ENCODE measurements at regions not wholly inside any gene's neighbourhood (a gene's known extent, or its start where the extent isn't known, plus 50 kb on each side); places are given as distances from the start of the nearest gene placed in this dataset.

GRCh38 chr6:14210077-14210476, 92.5 kb downstream of the CD83 start:
- Histone ChIP-seq H3K36me3 (no peaks in the 10 kb centered on the region), H3K4me3 (peak overlapping the region; percentile 89), H3K9me3 (replicated peaks) (no peaks in the 10 kb centered on the region), H3K27ac (replicated peaks) (peak overlapping the region; percentile 91), H3K27me3 (ENCODE audit: low read depth) (no peaks in the 10 kb centered on the region), H3K4me1 (peaks cover 20% of the 10 kb centered on the region)
- no peak for TF ChIP-seq CTCF (IDR thresholded peaks at IDR 0.05; ENCODE audit: borderline replicate concordance)
- intact Hi-C loops (cut with micrococcal nuclease): no loop called here
- no peak for DNase-seq

GRCh38 chr6:14210663-14211561, 93.3 kb downstream of the CD83 start:
- Histone ChIP-seq H3K4me1 (peaks cover 20% of the 10 kb centered on the region), H3K27ac (replicated peaks) (peak overlapping the region; percentile 91), H3K27me3 (ENCODE audit: low read depth) (no peaks in the 10 kb centered on the region), H3K9me3 (replicated peaks) (no peaks in the 10 kb centered on the region), H3K36me3 (no peaks in the 10 kb centered on the region), H3K4me3 (peak overlapping the region; percentile 89)
- DNase-seq: peak; percentile 93
- peak; percentile 80 for TF ChIP-seq CTCF (IDR thresholded peaks at IDR 0.05; ENCODE audit: borderline replicate concordance)
- intact Hi-C loops (cut with micrococcal nuclease): no loop called here

GRCh38 chr6:14211562-14211942, 94.0 kb downstream of the CD83 start:
- intact Hi-C loops (cut with micrococcal nuclease): no loop called here
- no peak for TF ChIP-seq CTCF (IDR thresholded peaks at IDR 0.05; ENCODE audit: borderline replicate concordance)
- peak; percentile 60 for DNase-seq
- Histone ChIP-seq H3K4me3 (peak overlapping the region; percentile 89), H3K9me3 (replicated peaks) (no peaks in the 10 kb centered on the region), H3K36me3 (no peaks in the 10 kb centered on the region), H3K4me1 (peaks cover 20% of the 10 kb centered on the region), H3K27ac (replicated peaks) (peak overlapping the region; percentile 91), H3K27me3 (ENCODE audit: low read depth) (no peaks in the 10 kb centered on the region)

GRCh38 chr6:14212020-14212419, 94.4 kb downstream of the CD83 start:
- peak overlapping the region; percentile 89 for H3K4me3 ChIP-seq
- no peak for DNase-seq
- H3K27me3 ChIP-seq (ENCODE audit: low read depth): no peaks in the 10 kb centered on the region
- peak overlapping the region; percentile 91 for H3K27ac ChIP-seq (replicated peaks)
- no peaks in the 10 kb centered on the region for H3K36me3 ChIP-seq
- H3K9me3 ChIP-seq (replicated peaks): no peaks in the 10 kb centered on the region
- H3K4me1 ChIP-seq: peaks cover 20% of the 10 kb centered on the region
- intact Hi-C loops (cut with micrococcal nuclease): no loop called here
- TF ChIP-seq CTCF (IDR thresholded peaks at IDR 0.05; ENCODE audit: borderline replicate concordance): no peak

GRCh38 chr6:14212632-14213031, 95.1 kb downstream of the CD83 start:
- DNase-seq: no peak
- TF ChIP-seq CTCF (IDR thresholded peaks at IDR 0.05; ENCODE audit: borderline replicate concordance): no peak
- intact Hi-C loops (cut with micrococcal nuclease): no loop called here
- Histone ChIP-seq H3K27me3 (ENCODE audit: low read depth) (no peaks in the 10 kb centered on the region), H3K9me3 (replicated peaks) (no peaks in the 10 kb centered on the region), H3K4me3 (no peak overlapping the region), H3K36me3 (no peaks in the 10 kb centered on the region), H3K27ac (replicated peaks) (no peak overlapping the region), H3K4me1 (peaks cover 20% of the 10 kb centered on the region)
